Colon (tissue), 2 donors: ENCODE measurements at regions not wholly inside any gene's neighbourhood (a gene's known extent, or its start where the extent isn't known, plus 50 kb on each side); places are given as distances from the start of the nearest gene placed in this dataset.

Experiments used
- FAIRE-seq: peaks from 2 replicates; lab custom pipeline; 2012; peaks lifted over from hg19 to GRCh38; lab: Jason Lieb, UNC
- donor health status: control.
- donor health status: control.

- FAIRE-seq, result no peak
These were observed 178.3 kb upstream of the ZNF608 start for GRCh38 chr5:124924729-124925128.

GRCh38 chr5:124927735-124928134, 181.3 kb upstream of the ZNF608 start:
- no peak for FAIRE-seq

- no peak for FAIRE-seq
These were observed 182.6 kb upstream of the ZNF608 start for GRCh38 chr5:124929000-124929399.

- FAIRE-seq, result no peak
These were observed 186.6 kb upstream of the ZNF608 start for GRCh38 chr5:124932791-124933600.

- FAIRE-seq, result no peak
These were observed 188.6 kb upstream of the ZNF608 start for GRCh38 chr5:124935065-124935464.

- FAIRE-seq, result no peak
These were observed 190.1 kb upstream of the ZNF608 start for GRCh38 chr5:124936626-124936933.

GRCh38 chr5:124941051-124942049, 194.9 kb upstream of the ZNF608 start:
- no peak for FAIRE-seq

- no peak for FAIRE-seq
These were observed 201.8 kb upstream of the ZNF608 start for GRCh38 chr5:124948062-124948753.

GRCh38 chr5:124948754-124949275, 202.4 kb upstream of the ZNF608 start:
- FAIRE-seq, result no peak

- FAIRE-seq, result no peak
These were observed 203.4 kb upstream of the ZNF608 start for GRCh38 chr5:124949862-124950261.

- FAIRE-seq, result no peak
These were observed 204.7 kb upstream of the ZNF608 start for GRCh38 chr5:124951105-124951504.

- no peak for FAIRE-seq
These were observed 205.2 kb upstream of the ZNF608 start for GRCh38 chr5:124951661-124952060.

GRCh38 chr5:124952079-124952478, 205.6 kb upstream of the ZNF608 start:
- no peak for FAIRE-seq

GRCh38 chr5:124952566-124952965, 206.1 kb upstream of the ZNF608 start:
- FAIRE-seq, result no peak

GRCh38 chr5:124954784-124955183, 208.3 kb upstream of the ZNF608 start:
- FAIRE-seq, result no peak

GRCh38 chr5:124956471-124957029, 210.1 kb upstream of the ZNF608 start:
- FAIRE-seq, result no peak

GRCh38 chr5:124957063-124957462, 210.6 kb upstream of the ZNF608 start:
- no peak for FAIRE-seq

- FAIRE-seq, result no peak
These were observed 213.8 kb upstream of the ZNF608 start for GRCh38 chr5:124960266-124960665.

- FAIRE-seq, result no peak
These were observed 215.1 kb upstream of the ZNF608 start for GRCh38 chr5:124961521-124961920.

GRCh38 chr5:124962111-124962510, 215.7 kb upstream of the ZNF608 start:
- no peak for FAIRE-seq

- no peak for FAIRE-seq
These were observed 216.3 kb upstream of the ZNF608 start for GRCh38 chr5:124962735-124963134.
